Upper lobe of left lung (tissue), 6 donors: ENCODE measurements at regions not wholly inside any gene's neighbourhood (a gene's known extent, or its start where the extent isn't known, plus 50 kb on each side); places are given as distances from the start of the nearest gene placed in this dataset.
A peak's percentile ranks its signal among the peaks of the same experiment; 100 is the strongest.

Experiments used
- ATAC-seq, 2 donors: fragments of 200-7000 bp; cut with Tn5 transposase; one replicate each; pipeline ENCODE4 v1.9.1; 2022; ENCODE audit warnings: mild to moderate bottlenecking in 2 of 2, moderate library complexity in 2 of 2; ENCODE audit not compliant: low FRiP score in 2 of 2
- DNase-seq, 2 donors: peaks; one replicate each; pipeline ENCODE4 v3.0.0-alpha.2; 2019 to 2020
- H3K27ac ChIP-seq, 4 donors: fragments of 200-600 bp; sonication (generic); one replicate each; pipeline ENCODE4 v1.5.1; 2016 to 2019
- H3K27me3 ChIP-seq, 4 donors: fragments of 200-600 bp; sonication (generic); one replicate each; pipeline ENCODE4 v1.5.1; 2017 to 2019
- H3K36me3 ChIP-seq, 4 donors: fragments of 200-600 bp; sonication (generic); one replicate each; pipeline ENCODE4 v1.5.1; 2016 to 2019
- H3K4me1 ChIP-seq, 4 donors: fragments of 200-600 bp; sonication (generic); one replicate each; pipeline ENCODE4 v1.5.1; 2018 to 2019
- H3K4me3 ChIP-seq, 4 donors: fragments of 200-600 bp; sonication (generic); one replicate each; pipeline ENCODE4 v1.5.1; 2017 to 2019; ENCODE audit warnings: mild to moderate bottlenecking in 2 of 4, moderate library complexity in 1 of 4
- H3K9me3 ChIP-seq, 4 donors: fragments of 200-600 bp; sonication (generic); one replicate each; pipeline ENCODE4 v1.5.1; 2018 to 2019
- CTCF ChIP-seq, 6 experiments: fragments of 450-650 bp in 4 of 6; fragments of 200-600 bp in 2 of 6; sonication (generic) in 2 of 6; IDR thresholded peaks; one replicate each; pipeline ENCODE4 v1.5.1; 2016 to 2019; ENCODE audit warnings: antibody characterized with exemption in 6 of 6
- EP300 ChIP-seq, 4 donors: sonication (generic); formaldehyde crosslinking; IDR thresholded peaks; one replicate each; pipeline ENCODE4 v1.5.1; 2017; ENCODE audit warnings: antibody characterized with exemption in 4 of 4, control low read depth in 2 of 4
- POLR2A ChIP-seq, 4 donors: fragments of 450-650 bp; IDR thresholded peaks; one replicate each; pipeline ENCODE4 v1.5.1; 2016 to 2017; ENCODE audit warnings: antibody characterized with exemption in 4 of 4, mild to moderate bottlenecking in 2 of 4
- POLR2AphosphoS5 ChIP-seq, 2 donors: sonication (generic); formaldehyde crosslinking; IDR thresholded peaks; one replicate each; pipeline ENCODE4 v1.5.1; 2017; ENCODE audit warnings: antibody characterized with exemption in 2 of 2
- WGBS, 2 donors: methylation state at CpG; one replicate each; pipeline ENCODE4 v1.1.5; 2017 to 2018; 5-methylcytosine and 5-hydroxymethylcytosine counted together
- donor health status: DM: no; HTN: no; CAD: no; lungs with moderate emphysema.
- donor health status: DM: no; HTN: yes; CAD: no; lungs with severe emphysema.

- peaks cover 15 to 34% (median 30%) of the 10 kb centered on the region in 4 donors for H3K4me1 ChIP-seq
- ATAC-seq (no peak), DNase-seq (no peak)
- no peak overlapping the region for H3K4me3 ChIP-seq
- H3K27me3 ChIP-seq: no peaks in the 10 kb centered on the region
- 54 to 67% methylated on average over 3 of the region's 3 CpGs for WGBS, 2 donors
- no peak for TF ChIP-seq CTCF (IDR thresholded peaks at IDR 0.05)
- TF ChIP-seq POLR2A (IDR thresholded peaks at IDR 0.05): no peak
- no peak for TF ChIP-seq POLR2AphosphoS5 (IDR thresholded peaks at IDR 0.05)
- TF ChIP-seq EP300 (IDR thresholded peaks at IDR 0.05): no peak
- H3K27ac ChIP-seq: peak overlapping the region in 2 of 4 donors; percentile 45 to 78
- H3K36me3 ChIP-seq: no peaks in the 10 kb centered on the region
- H3K9me3 ChIP-seq: no peaks in the 10 kb centered on the region
Measured at GRCh38 chr9:691825-692400, 149.6 kb upstream of the DMRT1 start.

GRCh38 chr9:692636-693129 is 148.8 kb upstream of the DMRT1 start:
- H3K4me3 ChIP-seq: no peak overlapping the region
- 81 to 87% methylated on average over 4 of the region's 4 CpGs for WGBS, 2 donors

GRCh38 chr9:693201-694091 is 148.1 kb upstream of the DMRT1 start:
- no peaks in the 10 kb centered on the region for H3K9me3 ChIP-seq
- H3K4me1 ChIP-seq: peaks cover 15 to 34% (median 30%) of the 10 kb centered on the region in 4 donors
- no peak for TF ChIP-seq EP300 (IDR thresholded peaks at IDR 0.05)
- TF ChIP-seq CTCF (IDR thresholded peaks at IDR 0.05): no peak
- no peak for TF ChIP-seq POLR2A (IDR thresholded peaks at IDR 0.05)
- no peak for TF ChIP-seq POLR2AphosphoS5 (IDR thresholded peaks at IDR 0.05)
- WGBS, 2 donors: 22 to 24% methylated on average over 6 of the region's 6 CpGs
- H3K4me3 ChIP-seq: peak overlapping the region in 1 of 4 donors; percentile 4
- no peaks in the 10 kb centered on the region for H3K27me3 ChIP-seq
- peak in 1 of 2 donors; percentile 50 for ATAC-seq
- no peaks in the 10 kb centered on the region for H3K36me3 ChIP-seq
- H3K27ac ChIP-seq: peak overlapping the region; percentile 53 to 78 (median 68)
- no peak for DNase-seq

More at GRCh38 chr9:692636-693129, 148.8 kb upstream of the DMRT1 start:
- H3K27ac ChIP-seq: peak overlapping the region; percentile 53 to 78 (median 68)
- no peaks in the 10 kb centered on the region for H3K36me3 ChIP-seq
- ATAC-seq (no peak), DNase-seq (no peak)
- peaks cover 15 to 34% (median 30%) of the 10 kb centered on the region in 4 donors for H3K4me1 ChIP-seq
- no peaks in the 10 kb centered on the region for H3K9me3 ChIP-seq
- TF ChIP-seq CTCF (IDR thresholded peaks at IDR 0.05): no peak
- H3K27me3 ChIP-seq: no peaks in the 10 kb centered on the region

GRCh38 chr9:694092-694402 is 147.4 kb upstream of the DMRT1 start:
- peak overlapping the region in 1 of 4 donors; percentile 4 for H3K4me3 ChIP-seq
- peaks cover 15 to 34% (median 30%) of the 10 kb centered on the region in 4 donors for H3K4me1 ChIP-seq
- no peaks in the 10 kb centered on the region for H3K36me3 ChIP-seq
- peak overlapping the region; percentile 53 to 78 (median 68) for H3K27ac ChIP-seq
- ATAC-seq (no peak), DNase-seq (no peak)
- WGBS, 2 donors: 79 to 89% methylated on average over 1 of the region's 1 CpG
- no peaks in the 10 kb centered on the region for H3K27me3 ChIP-seq
- TF ChIP-seq EP300 (IDR thresholded peaks at IDR 0.05) (no peak), POLR2A (IDR thresholded peaks at IDR 0.05) (no peak), CTCF (IDR thresholded peaks at IDR 0.05) (no peak), POLR2AphosphoS5 (IDR thresholded peaks at IDR 0.05) (no peak)
- H3K9me3 ChIP-seq: no peaks in the 10 kb centered on the region
